ENCODE measurements at regions not wholly inside any gene's neighbourhood (a gene's known extent, or its start where the extent isn't known, plus 50 kb on each side); places are given as distances from the start of the nearest gene placed in this dataset.

DNA sequence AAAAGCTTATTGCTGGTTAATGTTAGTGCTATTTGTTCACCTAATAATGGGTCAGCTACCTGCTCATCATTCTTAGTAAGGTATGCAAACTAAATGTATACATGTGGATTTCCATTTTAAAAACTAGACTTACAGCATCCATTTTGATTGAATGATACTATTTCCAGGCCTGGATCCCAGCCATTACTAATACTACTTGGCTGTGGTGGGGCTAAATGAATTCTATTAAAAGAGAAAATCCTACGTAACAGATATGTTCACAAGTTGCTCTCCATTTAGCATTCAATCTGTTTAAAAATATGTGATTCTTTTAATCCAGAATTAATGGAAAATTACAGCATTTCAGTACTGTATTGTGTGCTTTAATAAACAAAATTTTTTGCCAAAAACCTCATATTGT, 169.4 kb upstream of the MIR17HG start:
- TF ChIP-seq, protein P1, sequence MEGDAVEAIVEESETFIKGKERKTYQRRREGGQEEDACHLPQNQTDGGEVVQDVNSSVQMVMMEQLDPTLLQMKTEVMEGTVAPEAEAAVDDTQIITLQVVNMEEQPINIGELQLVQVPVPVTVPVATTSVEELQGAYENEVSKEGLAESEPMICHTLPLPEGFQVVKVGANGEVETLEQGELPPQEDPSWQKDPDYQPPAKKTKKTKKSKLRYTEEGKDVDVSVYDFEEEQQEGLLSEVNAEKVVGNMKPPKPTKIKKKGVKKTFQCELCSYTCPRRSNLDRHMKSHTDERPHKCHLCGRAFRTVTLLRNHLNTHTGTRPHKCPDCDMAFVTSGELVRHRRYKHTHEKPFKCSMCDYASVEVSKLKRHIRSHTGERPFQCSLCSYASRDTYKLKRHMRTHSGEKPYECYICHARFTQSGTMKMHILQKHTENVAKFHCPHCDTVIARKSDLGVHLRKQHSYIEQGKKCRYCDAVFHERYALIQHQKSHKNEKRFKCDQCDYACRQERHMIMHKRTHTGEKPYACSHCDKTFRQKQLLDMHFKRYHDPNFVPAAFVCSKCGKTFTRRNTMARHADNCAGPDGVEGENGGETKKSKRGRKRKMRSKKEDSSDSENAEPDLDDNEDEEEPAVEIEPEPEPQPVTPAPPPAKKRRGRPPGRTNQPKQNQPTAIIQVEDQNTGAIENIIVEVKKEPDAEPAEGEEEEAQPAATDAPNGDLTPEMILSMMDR (conservative IDR thresholded peaks at IDR 0.05), result no peak
- no peak for TF ChIP-seq EZH2 (IDR thresholded peaks at IDR 0.05; ENCODE audit: low read depth)
